ENCODE measurements at regions not wholly inside any gene's neighbourhood (a gene's known extent, or its start where the extent isn't known, plus 50 kb on each side); places are given as distances from the start of the nearest gene placed in this dataset.

DNA sequence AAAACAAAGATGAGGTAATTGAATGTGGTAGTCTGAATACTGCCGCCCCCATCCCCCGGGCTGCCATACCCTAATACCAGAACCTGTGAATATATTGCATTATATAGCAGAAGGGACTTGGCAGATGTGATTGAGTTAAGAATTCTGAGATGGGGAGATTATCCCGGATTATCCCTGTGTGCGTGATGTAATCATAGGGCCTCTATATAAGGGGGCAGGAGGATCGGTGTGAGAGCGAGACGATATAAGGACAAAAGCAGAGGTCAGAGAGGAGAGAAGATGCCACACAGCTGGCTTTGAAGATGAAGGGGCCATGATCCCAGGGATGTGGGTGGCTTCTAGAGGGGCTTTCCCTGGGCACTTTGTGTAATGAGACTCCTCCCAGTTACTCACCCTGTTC lies 101.7 kb upstream of the TLE1 start:
- Histone ChIP-seq H3K27ac (ENCODE audit: extremely low read depth, low read depth, low read length) (no peak overlapping the region), H3K4me1 (ENCODE audit: control insufficient read depth, insufficient read depth, low read length) (peaks cover 2% of the 10 kb centered on the region; the same call in 1 of the 2 replicates), H3K4me3 (ENCODE audit: low read depth, low read length) (no peak overlapping the region), H3K9me3 (ENCODE audit: control insufficient read depth, insufficient read depth, low read depth, low read length) (no peaks in the 10 kb centered on the region), H3K36me3 (ENCODE audit: control insufficient read depth in 2 of 2, insufficient read depth in 1 of 2, low read length in 2 of 2) (no peaks in the 10 kb centered on the region)
- CTCF ChIA-PET, result no interaction called here
- POLR2A ChIA-PET, result no interaction called here
- TF ChIP-seq ZNF175 (tag by site-specific recombination; IDR thresholded peaks at IDR 0.05) (no peak), MEIS1 (CRISPR knock-in tag; IDR thresholded peaks at IDR 0.05; ENCODE audit: borderline replicate concordance) (no peak), ZNF837 (tag by site-specific recombination; IDR thresholded peaks at IDR 0.05) (no peak)
- TF ChIP-seq, protein P1, sequence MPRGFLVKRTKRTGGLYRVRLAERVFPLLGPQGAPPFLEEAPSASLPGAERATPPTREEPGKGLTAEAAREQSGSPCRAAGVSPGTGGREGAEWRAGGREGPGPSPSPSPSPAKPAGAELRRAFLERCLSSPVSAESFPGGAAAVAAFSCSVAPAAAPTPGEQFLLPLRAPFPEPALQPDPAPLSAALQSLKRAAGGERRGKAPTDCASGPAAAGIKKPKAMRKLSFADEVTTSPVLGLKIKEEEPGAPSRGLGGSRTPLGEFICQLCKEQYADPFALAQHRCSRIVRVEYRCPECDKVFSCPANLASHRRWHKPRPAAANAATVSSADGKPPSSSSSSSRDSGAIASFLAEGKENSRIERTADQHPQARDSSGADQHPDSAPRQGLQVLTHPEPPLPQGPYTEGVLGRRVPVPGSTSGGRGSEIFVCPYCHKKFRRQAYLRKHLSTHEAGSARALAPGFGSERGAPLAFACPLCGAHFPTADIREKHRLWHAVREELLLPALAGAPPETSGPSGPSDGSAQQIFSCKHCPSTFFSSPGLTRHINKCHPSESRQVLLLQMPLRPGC (tag by site-specific recombination; IDR thresholded peaks at IDR 0.05), result no peak
- TF ChIP-seq, protein P2, sequence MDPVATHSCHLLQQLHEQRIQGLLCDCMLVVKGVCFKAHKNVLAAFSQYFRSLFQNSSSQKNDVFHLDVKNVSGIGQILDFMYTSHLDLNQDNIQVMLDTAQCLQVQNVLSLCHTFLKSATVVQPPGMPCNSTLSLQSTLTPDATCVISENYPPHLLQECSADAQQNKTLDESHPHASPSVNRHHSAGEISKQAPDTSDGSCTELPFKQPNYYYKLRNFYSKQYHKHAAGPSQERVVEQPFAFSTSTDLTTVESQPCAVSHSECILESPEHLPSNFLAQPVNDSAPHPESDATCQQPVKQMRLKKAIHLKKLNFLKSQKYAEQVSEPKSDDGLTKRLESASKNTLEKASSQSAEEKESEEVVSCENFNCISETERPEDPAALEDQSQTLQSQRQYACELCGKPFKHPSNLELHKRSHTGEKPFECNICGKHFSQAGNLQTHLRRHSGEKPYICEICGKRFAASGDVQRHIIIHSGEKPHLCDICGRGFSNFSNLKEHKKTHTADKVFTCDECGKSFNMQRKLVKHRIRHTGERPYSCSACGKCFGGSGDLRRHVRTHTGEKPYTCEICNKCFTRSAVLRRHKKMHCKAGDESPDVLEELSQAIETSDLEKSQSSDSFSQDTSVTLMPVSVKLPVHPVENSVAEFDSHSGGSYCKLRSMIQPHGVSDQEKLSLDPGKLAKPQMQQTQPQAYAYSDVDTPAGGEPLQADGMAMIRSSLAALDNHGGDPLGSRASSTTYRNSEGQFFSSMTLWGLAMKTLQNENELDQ (tag by site-specific recombination; IDR thresholded peaks at IDR 0.05; ENCODE audit: low read depth), result no peak

DNA sequence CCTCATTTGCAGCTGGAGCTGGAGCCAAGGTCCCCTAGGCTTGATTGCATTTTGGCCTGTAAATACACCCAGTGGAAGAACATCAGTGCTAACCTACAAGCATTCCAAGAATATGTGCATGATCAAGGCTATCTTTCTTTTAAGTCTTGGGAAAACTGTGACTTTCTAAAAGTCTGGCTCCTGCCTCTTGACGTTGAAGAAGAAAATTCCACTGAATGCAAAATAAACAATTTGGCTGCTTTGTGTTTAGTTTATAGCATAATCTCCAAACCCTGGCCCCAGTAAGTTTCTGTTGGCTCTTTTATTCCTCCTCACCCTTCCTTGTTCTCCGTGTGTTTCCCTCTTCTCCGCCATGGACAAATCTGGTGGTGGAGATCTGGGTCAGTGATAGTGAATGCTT lies 109.3 kb upstream of the TLE1 start:
- CTCF ChIA-PET, result interaction anchor here (0.6 to 0.7 kb wide), 2 partner anchors 8 to 126 kb away, joined by 3 to 5 read pairs; no protein-coding TSS in a partner anchor
- H3K27ac ChIP-seq (ENCODE audit: extremely low read depth, low read depth, low read length), result no peak overlapping the region
- no peak overlapping the region for H3K4me3 ChIP-seq (ENCODE audit: low read depth, low read length)
- no peaks in the 10 kb centered on the region for H3K9me3 ChIP-seq (ENCODE audit: control insufficient read depth, insufficient read depth, low read depth, low read length)
- no peaks in the 10 kb centered on the region for H3K36me3 ChIP-seq (ENCODE audit: control insufficient read depth in 2 of 2, insufficient read depth in 1 of 2, low read length in 2 of 2)
- POLR2A ChIA-PET, result no interaction called here
- no peaks in the 10 kb centered on the region for H3K4me1 ChIP-seq (ENCODE audit: control insufficient read depth, insufficient read depth, low read length)
- TF ChIP-seq, protein P3, sequence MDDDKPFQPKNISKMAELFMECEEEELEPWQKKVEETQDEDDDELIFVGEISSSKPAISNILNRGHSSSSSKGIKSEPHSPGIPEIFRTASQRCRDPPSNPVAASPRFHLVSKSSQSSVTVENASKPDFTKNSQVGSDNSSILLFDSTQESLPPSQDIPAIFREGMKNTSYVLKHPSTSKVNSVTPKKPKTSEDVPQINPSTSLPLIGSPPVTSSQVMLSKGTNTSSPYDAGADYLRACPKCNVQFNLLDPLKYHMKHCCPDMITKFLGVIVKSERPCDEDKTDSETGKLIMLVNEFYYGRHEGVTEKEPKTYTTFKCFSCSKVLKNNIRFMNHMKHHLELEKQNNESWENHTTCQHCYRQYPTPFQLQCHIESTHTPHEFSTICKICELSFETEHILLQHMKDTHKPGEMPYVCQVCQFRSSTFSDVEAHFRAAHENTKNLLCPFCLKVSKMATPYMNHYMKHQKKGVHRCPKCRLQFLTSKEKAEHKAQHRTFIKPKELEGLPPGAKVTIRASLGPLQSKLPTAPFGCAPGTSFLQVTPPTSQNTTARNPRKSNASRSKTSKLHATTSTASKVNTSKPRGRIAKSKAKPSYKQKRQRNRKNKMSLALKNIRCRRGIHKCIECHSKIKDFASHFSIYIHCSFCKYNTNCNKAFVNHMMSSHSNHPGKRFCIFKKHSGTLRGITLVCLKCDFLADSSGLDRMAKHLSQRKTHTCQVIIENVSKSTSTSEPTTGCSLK (tag by site-specific recombination; IDR thresholded peaks at IDR 0.05), result no peak
- no peak for TF ChIP-seq ZNF558 (tag by site-specific recombination; IDR thresholded peaks at IDR 0.05)
- TF ChIP-seq, protein P4, sequence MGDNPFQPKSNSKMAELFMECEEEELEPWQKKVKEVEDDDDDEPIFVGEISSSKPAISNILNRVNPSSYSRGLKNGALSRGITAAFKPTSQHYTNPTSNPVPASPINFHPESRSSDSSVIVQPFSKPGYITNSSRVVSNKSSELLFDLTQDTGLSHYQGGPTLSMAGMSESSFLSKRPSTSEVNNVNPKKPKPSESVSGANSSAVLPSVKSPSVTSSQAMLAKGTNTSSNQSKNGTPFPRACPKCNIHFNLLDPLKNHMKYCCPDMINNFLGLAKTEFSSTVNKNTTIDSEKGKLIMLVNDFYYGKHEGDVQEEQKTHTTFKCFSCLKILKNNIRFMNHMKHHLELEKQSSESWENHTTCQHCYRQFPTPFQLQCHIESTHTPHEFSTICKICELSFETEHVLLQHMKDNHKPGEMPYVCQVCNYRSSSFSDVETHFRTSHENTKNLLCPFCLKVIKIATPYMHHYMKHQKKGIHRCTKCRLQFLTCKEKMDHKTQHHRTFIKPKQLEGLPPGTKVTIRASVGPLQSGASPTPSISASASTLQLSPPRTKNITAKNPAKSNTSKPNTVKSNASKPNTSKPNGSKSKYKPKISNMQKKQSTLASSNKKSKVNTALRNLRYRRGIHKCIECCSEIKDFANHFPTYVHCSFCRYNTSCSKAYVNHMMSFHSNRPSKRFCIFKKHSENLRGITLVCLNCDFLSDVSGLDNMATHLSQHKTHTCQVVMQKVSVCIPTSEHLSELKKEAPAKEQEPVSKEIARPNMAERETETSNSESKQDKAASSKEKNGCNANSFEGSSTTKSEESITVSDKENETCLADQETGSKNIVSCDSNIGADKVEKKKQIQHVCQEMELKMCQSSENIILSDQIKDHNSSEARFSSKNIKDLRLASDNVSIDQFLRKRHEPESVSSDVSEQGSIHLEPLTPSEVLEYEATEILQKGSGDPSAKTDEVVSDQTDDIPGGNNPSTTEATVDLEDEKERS (tag by site-specific recombination; IDR thresholded peaks at IDR 0.05), result no peak
- TF ChIP-seq ZNF701 (tag by site-specific recombination; IDR thresholded peaks at IDR 0.05), result no peak
- TF ChIP-seq, protein P5, sequence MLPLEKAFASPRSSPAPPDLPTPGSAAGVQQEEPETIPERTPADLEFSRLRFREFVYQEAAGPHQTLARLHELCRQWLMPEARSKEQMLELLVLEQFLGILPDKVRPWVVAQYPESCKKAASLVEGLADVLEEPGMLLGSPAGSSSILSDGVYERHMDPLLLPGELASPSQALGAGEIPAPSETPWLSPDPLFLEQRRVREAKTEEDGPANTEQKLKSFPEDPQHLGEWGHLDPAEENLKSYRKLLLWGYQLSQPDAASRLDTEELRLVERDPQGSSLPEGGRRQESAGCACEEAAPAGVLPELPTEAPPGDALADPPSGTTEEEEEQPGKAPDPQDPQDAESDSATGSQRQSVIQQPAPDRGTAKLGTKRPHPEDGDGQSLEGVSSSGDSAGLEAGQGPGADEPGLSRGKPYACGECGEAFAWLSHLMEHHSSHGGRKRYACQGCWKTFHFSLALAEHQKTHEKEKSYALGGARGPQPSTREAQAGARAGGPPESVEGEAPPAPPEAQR (tag by site-specific recombination; IDR thresholded peaks at IDR 0.05), result no peak
- TF ChIP-seq SCRT1 (tag by site-specific recombination; IDR thresholded peaks at IDR 0.05; ENCODE audit: borderline replicate concordance), result no peak
- TF ChIP-seq, protein P6, sequence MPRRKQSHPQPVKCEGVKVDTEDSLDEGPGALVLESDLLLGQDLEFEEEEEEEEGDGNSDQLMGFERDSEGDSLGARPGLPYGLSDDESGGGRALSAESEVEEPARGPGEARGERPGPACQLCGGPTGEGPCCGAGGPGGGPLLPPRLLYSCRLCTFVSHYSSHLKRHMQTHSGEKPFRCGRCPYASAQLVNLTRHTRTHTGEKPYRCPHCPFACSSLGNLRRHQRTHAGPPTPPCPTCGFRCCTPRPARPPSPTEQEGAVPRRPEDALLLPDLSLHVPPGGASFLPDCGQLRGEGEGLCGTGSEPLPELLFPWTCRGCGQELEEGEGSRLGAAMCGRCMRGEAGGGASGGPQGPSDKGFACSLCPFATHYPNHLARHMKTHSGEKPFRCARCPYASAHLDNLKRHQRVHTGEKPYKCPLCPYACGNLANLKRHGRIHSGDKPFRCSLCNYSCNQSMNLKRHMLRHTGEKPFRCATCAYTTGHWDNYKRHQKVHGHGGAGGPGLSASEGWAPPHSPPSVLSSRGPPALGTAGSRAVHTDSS (tag by site-specific recombination; IDR thresholded peaks at IDR 0.05), result no peak
- TF ChIP-seq ZNF248 (tag by site-specific recombination; IDR thresholded peaks at IDR 0.05), result no peak
- TF ChIP-seq ZNF311 (tag by site-specific recombination; IDR thresholded peaks at IDR 0.05; ENCODE audit: borderline replicate concordance), result no peak
- TF ChIP-seq, protein P7, sequence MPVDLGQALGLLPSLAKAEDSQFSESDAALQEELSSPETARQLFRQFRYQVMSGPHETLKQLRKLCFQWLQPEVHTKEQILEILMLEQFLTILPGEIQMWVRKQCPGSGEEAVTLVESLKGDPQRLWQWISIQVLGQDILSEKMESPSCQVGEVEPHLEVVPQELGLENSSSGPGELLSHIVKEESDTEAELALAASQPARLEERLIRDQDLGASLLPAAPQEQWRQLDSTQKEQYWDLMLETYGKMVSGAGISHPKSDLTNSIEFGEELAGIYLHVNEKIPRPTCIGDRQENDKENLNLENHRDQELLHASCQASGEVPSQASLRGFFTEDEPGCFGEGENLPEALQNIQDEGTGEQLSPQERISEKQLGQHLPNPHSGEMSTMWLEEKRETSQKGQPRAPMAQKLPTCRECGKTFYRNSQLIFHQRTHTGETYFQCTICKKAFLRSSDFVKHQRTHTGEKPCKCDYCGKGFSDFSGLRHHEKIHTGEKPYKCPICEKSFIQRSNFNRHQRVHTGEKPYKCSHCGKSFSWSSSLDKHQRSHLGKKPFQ (tag by site-specific recombination; IDR thresholded peaks at IDR 0.05), result no peak
- TF ChIP-seq ZSCAN23 (tag by site-specific recombination; IDR thresholded peaks at IDR 0.05), result no peak
- TF ChIP-seq, protein P8, sequence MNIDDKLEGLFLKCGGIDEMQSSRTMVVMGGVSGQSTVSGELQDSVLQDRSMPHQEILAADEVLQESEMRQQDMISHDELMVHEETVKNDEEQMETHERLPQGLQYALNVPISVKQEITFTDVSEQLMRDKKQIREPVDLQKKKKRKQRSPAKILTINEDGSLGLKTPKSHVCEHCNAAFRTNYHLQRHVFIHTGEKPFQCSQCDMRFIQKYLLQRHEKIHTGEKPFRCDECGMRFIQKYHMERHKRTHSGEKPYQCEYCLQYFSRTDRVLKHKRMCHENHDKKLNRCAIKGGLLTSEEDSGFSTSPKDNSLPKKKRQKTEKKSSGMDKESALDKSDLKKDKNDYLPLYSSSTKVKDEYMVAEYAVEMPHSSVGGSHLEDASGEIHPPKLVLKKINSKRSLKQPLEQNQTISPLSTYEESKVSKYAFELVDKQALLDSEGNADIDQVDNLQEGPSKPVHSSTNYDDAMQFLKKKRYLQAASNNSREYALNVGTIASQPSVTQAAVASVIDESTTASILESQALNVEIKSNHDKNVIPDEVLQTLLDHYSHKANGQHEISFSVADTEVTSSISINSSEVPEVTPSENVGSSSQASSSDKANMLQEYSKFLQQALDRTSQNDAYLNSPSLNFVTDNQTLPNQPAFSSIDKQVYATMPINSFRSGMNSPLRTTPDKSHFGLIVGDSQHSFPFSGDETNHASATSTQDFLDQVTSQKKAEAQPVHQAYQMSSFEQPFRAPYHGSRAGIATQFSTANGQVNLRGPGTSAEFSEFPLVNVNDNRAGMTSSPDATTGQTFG (tag by site-specific recombination; IDR thresholded peaks at IDR 0.05; ENCODE audit: borderline replicate concordance), result no peak
- no peak for TF ChIP-seq KLF16 (tag by site-specific recombination; IDR thresholded peaks at IDR 0.05)

All from HEK293 (cell line).